ENCODE measurements at regions not wholly inside any gene's neighbourhood (a gene's known extent, or its start where the extent isn't known, plus 50 kb on each side); places are given as distances from the start of the nearest gene placed in this dataset.
"Not testable (repeated sequence)": the region's sequence is repeated elsewhere in the genome, so short reads cannot be mapped to it uniquely, and the experiment has no call there.

GRCh38 chr4:33996075-33996718 lies 2248.1 kb downstream of the ARAP2 start:
- no peak for DNase-seq (ENCODE audit: low read depth in 3 of 3)

DNA sequence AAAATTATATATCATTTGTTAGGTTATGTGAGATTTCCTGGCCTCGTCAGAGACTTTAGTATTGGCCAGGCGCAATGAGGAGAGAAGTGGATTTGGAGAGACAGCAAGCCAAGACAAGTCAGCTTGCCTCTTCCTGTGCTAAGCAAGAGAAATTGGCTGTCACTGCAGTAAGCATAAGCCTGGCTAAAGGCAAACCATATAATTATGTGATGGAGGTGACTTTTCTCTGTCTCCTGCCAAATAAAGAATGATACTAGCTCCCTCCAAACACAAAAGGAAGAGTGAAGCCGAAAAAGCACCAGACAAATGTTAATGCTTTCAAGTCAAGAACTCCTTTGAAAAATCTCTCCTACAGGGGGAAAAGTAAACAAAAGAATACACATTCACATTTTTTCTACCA lies 2246.0 kb downstream of the ARAP2 start:
- DNase-seq (ENCODE audit: low read depth in 3 of 3), result no peak

DNA sequence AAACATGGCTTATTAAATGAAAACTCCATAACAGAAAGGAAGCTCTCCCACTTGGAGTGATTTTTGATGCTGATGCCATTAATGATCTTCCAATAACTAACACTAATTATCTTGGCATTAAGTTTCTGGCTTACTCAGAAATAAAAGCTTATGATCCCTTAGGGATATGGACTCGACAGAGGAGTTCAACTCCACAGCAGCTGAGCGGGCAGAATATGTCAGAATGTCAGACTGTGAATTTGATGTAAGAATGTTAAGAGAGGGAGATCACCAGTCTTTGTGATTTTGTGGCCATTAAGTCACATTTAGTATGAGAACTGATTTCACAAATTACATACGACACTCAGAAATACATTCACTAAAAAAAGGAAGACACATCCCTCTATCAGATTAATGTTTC lies 2244.0 kb downstream of the ARAP2 start:
- DNase-seq (ENCODE audit: low read depth in 3 of 3), result no peak

GRCh38 chr4:34006540-34006939 lies 2237.8 kb downstream of the ARAP2 start:
- DNase-seq (ENCODE audit: low read depth in 3 of 3), result not testable (repeated sequence)

GRCh38 chr4:34009951-34010350 lies 2234.4 kb downstream of the ARAP2 start:
- DNase-seq (ENCODE audit: low read depth in 3 of 3), result no peak

DNA sequence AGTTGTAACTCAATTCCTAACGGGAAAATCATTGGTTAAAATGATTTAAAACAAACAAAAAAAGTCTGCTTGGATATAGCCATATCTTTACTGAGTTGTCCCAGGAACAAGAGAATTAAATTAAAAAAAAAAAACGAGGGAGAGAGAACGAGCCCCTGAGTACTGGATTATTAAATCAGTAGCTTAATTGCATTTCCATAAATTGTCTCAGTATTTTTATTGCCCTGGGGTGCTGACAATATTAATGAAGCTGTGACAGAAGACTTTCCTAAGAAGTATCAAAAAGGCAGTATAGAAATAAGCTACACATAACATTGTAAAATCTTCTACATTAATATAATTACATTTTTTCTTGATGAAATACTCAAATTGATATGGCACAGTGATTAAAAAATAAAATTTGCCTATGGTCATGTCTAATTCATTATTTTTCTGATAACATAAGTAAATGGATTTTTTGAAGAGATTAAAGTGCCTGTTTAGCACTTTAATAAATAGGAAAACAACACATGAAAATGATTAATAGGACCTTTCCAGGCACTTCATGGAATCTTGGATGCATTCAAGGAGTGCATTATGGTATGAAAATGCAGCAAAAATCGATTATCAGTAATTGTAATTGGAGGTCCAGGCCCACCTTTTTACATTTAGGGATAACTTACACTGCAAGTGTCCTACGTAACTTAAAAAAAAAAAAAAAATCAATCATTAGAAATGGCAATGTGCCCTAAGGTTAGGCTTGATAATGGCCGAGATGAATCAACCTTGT lies 2233.4 kb downstream of the ARAP2 start:
- DNase-seq (ENCODE audit: low read depth in 3 of 3), result no peak

- DNase-seq (ENCODE audit: low read depth in 3 of 3), result no peak
Measured at GRCh38 chr4:34035225-34035624, 2209.1 kb downstream of the ARAP2 start.

- DNase-seq (ENCODE audit: low read depth in 3 of 3), result no peak
Measured at GRCh38 chr4:34037280-34037679, 2207.0 kb downstream of the ARAP2 start.

DNA sequence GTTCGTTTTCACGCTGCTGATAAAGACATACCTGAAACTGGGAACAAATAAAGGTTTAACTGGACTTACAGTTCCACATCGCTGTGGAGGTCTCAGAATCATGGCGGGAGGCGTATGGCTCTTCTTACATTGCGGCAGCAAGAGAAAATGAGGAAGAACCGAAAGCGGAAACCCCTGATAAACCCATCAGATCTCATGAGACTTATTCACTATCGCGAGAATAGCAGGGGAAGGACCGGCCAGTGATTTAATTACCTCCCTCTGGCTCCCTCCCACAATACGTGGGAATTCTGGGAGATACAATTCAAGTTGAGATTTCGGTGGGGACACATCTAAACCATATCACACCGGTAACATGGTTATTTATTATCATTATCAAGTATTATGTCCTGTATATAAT lies 2204.5 kb downstream of the ARAP2 start:
- DNase-seq (ENCODE audit: low read depth in 3 of 3), result no peak

GRCh38 chr4:34043131-34043530 lies 2201.2 kb downstream of the ARAP2 start:
- DNase-seq (ENCODE audit: low read depth in 3 of 3), result no peak

- no peak for DNase-seq (ENCODE audit: low read depth in 3 of 3)
Measured at GRCh38 chr4:34046580-34046979, 2197.7 kb downstream of the ARAP2 start.

DNA sequence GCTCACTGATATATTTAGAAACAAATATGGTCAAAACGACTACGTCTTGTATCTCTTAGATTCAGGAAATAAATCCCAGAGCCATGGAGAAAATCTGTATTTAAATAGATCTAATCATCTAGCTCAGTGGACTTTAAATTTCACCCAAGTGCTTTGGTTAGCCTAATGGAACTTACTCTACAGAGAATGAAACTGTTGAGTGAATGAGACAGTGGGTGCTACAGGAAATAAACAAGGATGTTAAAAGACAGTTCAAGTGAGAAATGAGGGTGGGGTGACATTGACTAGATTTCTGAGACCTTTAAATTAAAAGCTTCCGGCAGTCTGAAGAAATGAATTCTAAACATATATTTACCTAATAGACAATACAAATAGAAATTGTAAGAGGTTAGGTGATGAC lies 2197.0 kb downstream of the ARAP2 start:
- no peak for DNase-seq (ENCODE audit: low read depth in 3 of 3)

DNA sequence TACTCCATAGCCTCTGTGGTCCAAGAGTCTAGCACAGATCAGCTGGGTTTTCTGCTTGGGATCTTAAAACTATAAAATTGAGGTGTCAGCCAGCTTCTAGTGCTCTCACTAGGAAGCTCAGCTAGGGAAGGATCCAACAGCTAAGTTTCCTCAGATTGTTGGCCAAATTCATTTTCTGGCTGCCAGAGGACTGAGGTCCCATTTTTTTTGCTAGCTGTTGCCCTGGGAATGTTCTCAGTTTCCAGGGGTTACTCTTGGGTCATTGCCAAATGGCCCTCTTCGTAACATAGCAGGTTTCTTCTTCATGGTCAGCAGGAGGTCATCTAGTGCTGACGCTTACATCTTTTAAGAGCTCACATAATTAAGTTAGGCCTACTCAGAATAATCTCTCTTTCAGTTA lies 2178.2 kb downstream of the ARAP2 start:
- DNase-seq (ENCODE audit: low read depth in 3 of 3), result no peak

DNA sequence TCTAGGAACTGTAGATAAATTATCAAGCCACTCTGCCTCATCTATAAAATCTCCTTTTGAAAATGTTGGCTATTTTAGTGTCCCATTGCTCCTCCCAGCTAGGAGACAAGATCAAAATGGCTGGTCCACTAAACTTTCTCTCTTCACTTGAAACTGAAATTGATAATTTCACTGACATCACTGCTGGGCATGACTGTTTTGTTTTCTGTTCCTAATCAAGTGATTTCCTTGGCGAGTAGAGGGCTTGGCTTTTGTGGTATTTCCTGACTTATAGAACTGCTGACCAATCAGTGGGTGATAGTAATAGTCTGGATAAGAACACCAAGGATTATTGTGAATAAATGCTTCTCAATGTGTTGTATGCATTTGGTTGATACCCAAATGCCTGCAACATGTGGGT lies 2152.9 kb downstream of the ARAP2 start:
- no peak for DNase-seq (ENCODE audit: low read depth in 3 of 3)

DNA sequence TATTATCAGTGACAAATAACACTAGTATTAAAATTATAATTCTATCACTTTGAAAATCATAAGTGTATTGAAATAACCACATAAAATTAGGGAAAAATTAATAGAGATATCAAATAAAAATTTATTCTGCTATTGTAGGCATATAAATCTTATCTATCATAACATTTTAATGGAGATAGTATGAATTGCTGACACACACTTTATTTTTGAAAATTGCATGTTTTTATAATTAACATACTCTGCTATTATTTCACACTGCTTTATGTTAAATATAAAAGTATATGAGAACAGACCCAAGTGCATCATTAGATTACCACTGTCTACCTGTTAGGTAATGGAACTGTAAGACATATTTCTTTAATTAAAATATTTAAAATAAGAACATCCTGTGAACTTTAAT lies 2150.2 kb downstream of the ARAP2 start:
- no peak for DNase-seq (ENCODE audit: low read depth in 3 of 3)

- DNase-seq (ENCODE audit: low read depth in 3 of 3), result no peak
Measured at GRCh38 chr4:34105311-34105710, 2139.0 kb downstream of the ARAP2 start.

DNA sequence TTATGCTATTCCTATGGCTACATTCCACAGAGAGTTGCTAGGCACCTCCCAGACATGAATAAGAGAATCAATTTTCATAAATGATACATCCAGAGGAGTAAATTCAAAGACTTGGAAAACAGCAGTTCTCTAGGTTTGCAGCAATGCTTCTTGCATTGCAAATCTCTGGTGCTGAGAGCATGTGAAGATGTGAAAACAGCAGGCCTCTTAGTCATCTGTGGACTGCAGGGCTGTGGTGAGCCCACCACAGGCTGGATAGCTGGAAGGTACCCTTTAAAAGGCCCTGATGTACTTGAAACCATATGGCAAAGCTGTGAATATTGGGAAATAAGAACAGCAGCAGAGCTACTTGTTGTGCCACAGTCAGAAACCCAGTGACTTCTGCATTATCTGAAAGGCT lies 2135.9 kb downstream of the ARAP2 start:
- no peak for DNase-seq (ENCODE audit: low read depth in 3 of 3)

DNA sequence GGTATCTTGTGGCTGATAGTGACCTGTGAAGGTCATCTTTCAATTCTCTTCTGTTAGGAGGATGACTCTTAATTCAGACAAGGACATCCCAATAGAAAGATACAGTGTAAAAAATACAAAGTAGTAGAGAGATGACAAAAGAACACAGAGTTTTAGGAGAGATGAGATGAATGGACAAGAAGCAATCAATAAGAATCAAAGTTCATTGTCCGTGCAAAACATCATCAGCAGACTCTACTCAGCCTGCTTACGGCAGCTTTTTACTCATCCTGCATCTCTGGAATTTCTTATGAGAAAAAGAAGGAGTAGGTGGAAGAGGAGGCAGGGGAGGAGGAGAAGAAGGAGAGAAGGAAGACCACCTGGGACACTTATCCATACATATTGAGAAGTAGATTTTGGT lies 2131.7 kb downstream of the ARAP2 start:
- DNase-seq (ENCODE audit: low read depth in 3 of 3), result no peak

GRCh38 chr4:34138385-34138784 lies 2105.9 kb downstream of the ARAP2 start:
- DNase-seq (ENCODE audit: low read depth in 3 of 3), result no peak

DNA sequence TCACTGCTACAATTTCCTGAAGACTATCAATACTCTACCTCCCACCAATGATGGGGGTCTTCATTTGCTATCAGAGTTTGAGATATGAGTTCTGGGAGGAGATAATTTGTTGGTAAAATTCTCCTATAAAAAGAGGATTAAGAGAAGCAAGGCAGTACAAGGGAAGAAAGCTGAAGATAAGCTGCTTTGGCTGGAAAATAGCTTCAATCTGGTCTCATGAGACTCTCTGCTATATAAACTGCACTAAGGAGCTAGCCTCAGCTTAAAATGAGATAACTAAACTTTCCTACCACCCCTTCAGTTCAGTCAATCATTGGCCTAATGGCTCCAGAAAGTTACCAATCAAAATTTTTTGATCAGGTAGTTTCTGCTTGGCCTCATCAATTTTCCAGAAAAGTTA lies 2105.0 kb downstream of the ARAP2 start:
- no peak for DNase-seq (ENCODE audit: low read depth in 3 of 3)

DNA sequence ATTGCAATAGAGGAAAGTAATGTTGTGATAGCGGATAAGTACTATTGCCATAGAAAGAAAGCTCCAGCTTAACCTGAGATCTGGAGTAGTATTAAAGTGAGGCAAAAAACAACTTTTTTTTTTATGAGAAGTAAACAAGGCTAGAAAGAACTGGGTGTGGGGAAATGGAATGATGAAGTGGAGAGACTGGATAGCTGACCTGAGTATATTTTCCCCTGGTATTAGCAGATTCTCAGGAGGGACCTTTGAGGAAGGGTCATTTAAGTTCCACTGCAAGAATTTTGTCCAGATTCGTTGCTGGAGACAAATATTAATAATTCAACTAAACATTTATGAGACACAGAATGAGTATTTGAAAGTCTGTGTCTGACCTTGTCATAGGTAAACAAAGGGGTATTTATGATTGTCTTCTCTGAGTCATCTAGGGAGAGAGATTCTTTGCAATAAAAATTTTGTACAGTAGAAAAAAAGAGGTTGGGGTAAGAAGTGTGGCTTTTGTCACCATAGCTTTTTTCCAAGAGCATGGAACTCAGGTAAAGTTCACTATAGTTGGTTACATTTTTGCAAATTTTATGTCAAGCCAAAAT lies 2095.9 kb downstream of the ARAP2 start:
- no peak for DNase-seq (ENCODE audit: low read depth in 3 of 3)

- no peak for DNase-seq (ENCODE audit: low read depth in 3 of 3)
Measured at GRCh38 chr4:34157547-34157946, 2086.8 kb downstream of the ARAP2 start.

- no peak for DNase-seq (ENCODE audit: low read depth in 3 of 3)
Measured at GRCh38 chr4:34158878-34159277, 2085.4 kb downstream of the ARAP2 start.

All from stimulated activated CD4-positive, alpha-beta T cell treated with anti-CD3 and anti-CD28 coated beads, TNF-alpha, amount 100 ng/mL, for 24 hours (primary cell).